Neural cell (in vitro differentiated cells): ENCODE measurements at regions not wholly inside any gene's neighbourhood (a gene's known extent, or its start where the extent isn't known, plus 50 kb on each side); places are given as distances from the start of the nearest gene placed in this dataset.

Source experiments
- H2AFZ ChIP-seq: fragments of 200-600, 300-800 bp; sonication (generic), shearing (Covaris generic); 2 replicates; pipeline ENCODE4 v1.6.0; 2014; ENCODE audit warnings: low read depth, mild to moderate bottlenecking, antibody characterized with exemption, low read length, moderate library complexity
- H3F3A ChIP-seq: fragments of 200-600 bp; shearing (Covaris generic); 2 replicates; pipeline ENCODE4 v1.6.1; 2016; ENCODE audit warnings: mild to moderate bottlenecking, moderate library complexity, mixed read lengths, antibody characterized with exemption, low read length; ENCODE audit not compliant: insufficient read depth, poor library complexity, severe bottlenecking
- H3K27ac ChIP-seq: fragments of 200-600, 300-800 bp; sonication (generic), shearing (Covaris generic); 2 replicates; pipeline ENCODE4 v1.5.1; 2014; ENCODE audit warnings: mild to moderate bottlenecking, low read length, moderate library complexity
- H3K27me3 ChIP-seq: fragments of 300-800, 200-600 bp; sonication (generic), shearing (Covaris generic); 2 replicates; pipeline ENCODE4 v1.6.0; 2014; ENCODE audit warnings: mild to moderate bottlenecking, low read depth, low read length, moderate library complexity; ENCODE audit not compliant: insufficient read depth
- H3K36me3 ChIP-seq: fragments of 300-800, 200-600 bp; sonication (generic), shearing (Covaris generic); 2 replicates; pipeline ENCODE4 v1.5.1; 2014; ENCODE audit warnings: mild to moderate bottlenecking, antibody characterized with exemption, low read length, moderate library complexity; ENCODE audit not compliant: insufficient read depth
- H3K4me2 ChIP-seq: fragments of 300-800, 200-600 bp; sonication (generic), shearing (Covaris generic); 2 replicates; pipeline ENCODE4 v1.6.0; 2014; ENCODE audit warnings: mild to moderate bottlenecking, low read length
- H3K4me3 ChIP-seq: fragments of 300-800, 200-600 bp; sonication (generic), shearing (Covaris generic); 2 replicates; pipeline ENCODE4 v1.5.1; 2014; ENCODE audit warnings: mild to moderate bottlenecking, low read length, moderate library complexity
- H3K79me2 ChIP-seq: fragments of 200-600 bp; shearing (Covaris generic); replicated peaks from 2 replicates; pipeline ENCODE4 v1.6.0; 2014; ENCODE audit warnings: mild to moderate bottlenecking, low read length, moderate library complexity; ENCODE audit not compliant: insufficient read depth
- H3K9ac ChIP-seq: fragments of 300-800, 200-600 bp; sonication (generic), shearing (Covaris generic); 2 replicates; pipeline ENCODE4 v1.6.1; 2016; ENCODE audit warnings: mild to moderate bottlenecking, low read length, mixed read lengths
- H3K9me2 ChIP-seq: fragments of 200-600 bp; shearing (Covaris generic); 2 replicates; pipeline ENCODE4 v1.6.1; 2016; ENCODE audit warnings: mild to moderate bottlenecking, low read length, mixed read lengths; ENCODE audit not compliant: insufficient read depth
- H3K9me3 ChIP-seq: fragments of 200-600, 300-800 bp; sonication (generic), shearing (Covaris generic); 2 replicates; pipeline ENCODE4 v1.6.1; 2016; ENCODE audit warnings: mild to moderate bottlenecking, mixed run types, low read length, moderate library complexity, mixed read lengths
- H4K20me1 ChIP-seq: fragments of 200-600 bp; shearing (Covaris generic); 2 replicates; pipeline ENCODE4 v1.6.1; 2016; ENCODE audit warnings: mild to moderate bottlenecking, mixed run types; ENCODE audit not compliant: insufficient read depth
- EP300 ChIP-seq: fragments of 450-650 bp; conservative IDR thresholded peaks from 2 replicates; pipeline ENCODE4 v1.6.1; 2014; ENCODE audit warnings: antibody characterized with exemption, mild to moderate bottlenecking, moderate library complexity; ENCODE audit not compliant: poor library complexity, severe bottlenecking
- EZH2 ChIP-seq: fragments of 200-600, 300-800 bp; shearing (Covaris generic), sonication (generic); IDR thresholded peaks from 2 replicates; pipeline ENCODE4 v1.6.1; 2014; ENCODE audit warnings: antibody characterized with exemption, low read length, borderline replicate concordance, mild to moderate bottlenecking; ENCODE audit not compliant: insufficient read depth, poor library complexity, severe bottlenecking
- MXI1 ChIP-seq: fragments of 450-650 bp; conservative IDR thresholded peaks from 2 replicates; pipeline ENCODE4 v1.6.1; 2014; ENCODE audit warnings: antibody characterized with exemption, mild to moderate bottlenecking; ENCODE audit not compliant: poor library complexity, severe bottlenecking
- POLR2AphosphoS5 ChIP-seq: IDR thresholded peaks from 2 replicates; pipeline ENCODE4 v1.6.1; 2012
- RAD21 ChIP-seq: fragments of 450-650 bp; conservative IDR thresholded peaks from 2 replicates; pipeline ENCODE4 v1.6.1; 2014; ENCODE audit warnings: antibody characterized with exemption, mild to moderate bottlenecking, moderate library complexity
- SMC3 ChIP-seq: fragments of 450-650 bp; conservative IDR thresholded peaks from 2 replicates; pipeline ENCODE4 v1.6.1; 2014; ENCODE audit warnings: antibody characterized with exemption, mild to moderate bottlenecking, moderate library complexity; ENCODE audit not compliant: poor library complexity
- TAF1 ChIP-seq: IDR thresholded peaks from 2 replicates; pipeline ENCODE4 v1.6.1; 2012; ENCODE audit warnings: low read depth
- TF ChIP-seq, protein P1 (sequence below): IDR thresholded peaks from 2 replicates; pipeline ENCODE4 v1.6.1; 2012; ENCODE audit warnings: borderline replicate concordance
- TF ChIP-seq, protein P2 (sequence below): fragments of 450-650 bp; IDR thresholded peaks from 2 replicates; pipeline ENCODE4 v1.5.1; 2014; ENCODE audit warnings: antibody characterized with exemption, mild to moderate bottlenecking, moderate library complexity; ENCODE audit not compliant: poor library complexity, severe bottlenecking

DNA sequence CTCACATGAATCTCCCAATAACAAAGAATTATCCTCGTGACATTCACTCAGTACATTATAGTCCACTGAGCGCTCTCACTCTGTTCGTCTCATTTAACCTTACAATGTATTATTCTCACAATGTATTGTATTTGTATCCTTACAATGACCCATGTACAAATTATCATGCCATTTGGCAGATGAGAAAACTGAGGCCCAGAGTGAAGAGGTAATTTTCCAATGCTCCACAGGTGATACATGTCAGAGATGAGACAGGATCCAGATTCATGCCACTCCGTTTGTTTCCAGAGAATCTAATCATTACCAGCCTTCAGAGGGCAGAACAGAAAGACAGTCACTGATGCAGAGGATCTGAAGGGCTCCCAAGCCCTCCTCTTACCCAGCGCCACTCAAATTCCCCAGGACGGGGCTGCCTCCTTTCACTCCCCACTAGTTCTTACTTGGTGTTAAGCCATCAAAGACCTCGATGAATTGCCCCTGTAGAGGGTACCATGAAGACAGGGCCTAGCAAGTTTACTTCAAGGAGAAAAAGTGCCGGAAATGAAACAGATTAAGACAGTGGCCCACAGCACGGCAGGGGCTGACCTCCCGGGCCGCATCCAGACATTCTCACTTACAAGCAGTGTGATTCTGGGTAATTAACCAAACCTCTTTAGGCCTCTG is 98.4 kb upstream of the MBOAT2 start:
- no peaks in the 10 kb centered on the region for H4K20me1 ChIP-seq
- no peak overlapping the region for H3K9ac ChIP-seq
- H3K4me3 ChIP-seq: no peak overlapping the region
- H3F3A ChIP-seq: no peaks in the 10 kb centered on the region
- H3K79me2 ChIP-seq: no peaks in the 10 kb centered on the region
- H2AFZ ChIP-seq: no peak overlapping the region
- no peak overlapping the region for H3K4me2 ChIP-seq
- no peaks in the 10 kb centered on the region for H3K27me3 ChIP-seq
- no peaks in the 10 kb centered on the region for H3K36me3 ChIP-seq
- no peaks in the 10 kb centered on the region for H3K9me2 ChIP-seq
- H3K27ac ChIP-seq: no peak overlapping the region
- H3K9me3 ChIP-seq: no peaks in the 10 kb centered on the region
- TF ChIP-seq EZH2: no peak
- TF ChIP-seq TAF1: no peak
- no peak for TF ChIP-seq SMC3
- no peak for TF ChIP-seq RAD21
- TF ChIP-seq MXI1: no peak
- TF ChIP-seq, protein P1, sequence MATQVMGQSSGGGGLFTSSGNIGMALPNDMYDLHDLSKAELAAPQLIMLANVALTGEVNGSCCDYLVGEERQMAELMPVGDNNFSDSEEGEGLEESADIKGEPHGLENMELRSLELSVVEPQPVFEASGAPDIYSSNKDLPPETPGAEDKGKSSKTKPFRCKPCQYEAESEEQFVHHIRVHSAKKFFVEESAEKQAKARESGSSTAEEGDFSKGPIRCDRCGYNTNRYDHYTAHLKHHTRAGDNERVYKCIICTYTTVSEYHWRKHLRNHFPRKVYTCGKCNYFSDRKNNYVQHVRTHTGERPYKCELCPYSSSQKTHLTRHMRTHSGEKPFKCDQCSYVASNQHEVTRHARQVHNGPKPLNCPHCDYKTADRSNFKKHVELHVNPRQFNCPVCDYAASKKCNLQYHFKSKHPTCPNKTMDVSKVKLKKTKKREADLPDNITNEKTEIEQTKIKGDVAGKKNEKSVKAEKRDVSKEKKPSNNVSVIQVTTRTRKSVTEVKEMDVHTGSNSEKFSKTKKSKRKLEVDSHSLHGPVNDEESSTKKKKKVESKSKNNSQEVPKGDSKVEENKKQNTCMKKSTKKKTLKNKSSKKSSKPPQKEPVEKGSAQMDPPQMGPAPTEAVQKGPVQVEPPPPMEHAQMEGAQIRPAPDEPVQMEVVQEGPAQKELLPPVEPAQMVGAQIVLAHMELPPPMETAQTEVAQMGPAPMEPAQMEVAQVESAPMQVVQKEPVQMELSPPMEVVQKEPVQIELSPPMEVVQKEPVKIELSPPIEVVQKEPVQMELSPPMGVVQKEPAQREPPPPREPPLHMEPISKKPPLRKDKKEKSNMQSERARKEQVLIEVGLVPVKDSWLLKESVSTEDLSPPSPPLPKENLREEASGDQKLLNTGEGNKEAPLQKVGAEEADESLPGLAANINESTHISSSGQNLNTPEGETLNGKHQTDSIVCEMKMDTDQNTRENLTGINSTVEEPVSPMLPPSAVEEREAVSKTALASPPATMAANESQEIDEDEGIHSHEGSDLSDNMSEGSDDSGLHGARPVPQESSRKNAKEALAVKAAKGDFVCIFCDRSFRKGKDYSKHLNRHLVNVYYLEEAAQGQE: no peak
- no peak for TF ChIP-seq EP300
- no peak for TF ChIP-seq POLR2AphosphoS5
- TF ChIP-seq, protein P2, sequence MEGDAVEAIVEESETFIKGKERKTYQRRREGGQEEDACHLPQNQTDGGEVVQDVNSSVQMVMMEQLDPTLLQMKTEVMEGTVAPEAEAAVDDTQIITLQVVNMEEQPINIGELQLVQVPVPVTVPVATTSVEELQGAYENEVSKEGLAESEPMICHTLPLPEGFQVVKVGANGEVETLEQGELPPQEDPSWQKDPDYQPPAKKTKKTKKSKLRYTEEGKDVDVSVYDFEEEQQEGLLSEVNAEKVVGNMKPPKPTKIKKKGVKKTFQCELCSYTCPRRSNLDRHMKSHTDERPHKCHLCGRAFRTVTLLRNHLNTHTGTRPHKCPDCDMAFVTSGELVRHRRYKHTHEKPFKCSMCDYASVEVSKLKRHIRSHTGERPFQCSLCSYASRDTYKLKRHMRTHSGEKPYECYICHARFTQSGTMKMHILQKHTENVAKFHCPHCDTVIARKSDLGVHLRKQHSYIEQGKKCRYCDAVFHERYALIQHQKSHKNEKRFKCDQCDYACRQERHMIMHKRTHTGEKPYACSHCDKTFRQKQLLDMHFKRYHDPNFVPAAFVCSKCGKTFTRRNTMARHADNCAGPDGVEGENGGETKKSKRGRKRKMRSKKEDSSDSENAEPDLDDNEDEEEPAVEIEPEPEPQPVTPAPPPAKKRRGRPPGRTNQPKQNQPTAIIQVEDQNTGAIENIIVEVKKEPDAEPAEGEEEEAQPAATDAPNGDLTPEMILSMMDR: no peak

DNA sequence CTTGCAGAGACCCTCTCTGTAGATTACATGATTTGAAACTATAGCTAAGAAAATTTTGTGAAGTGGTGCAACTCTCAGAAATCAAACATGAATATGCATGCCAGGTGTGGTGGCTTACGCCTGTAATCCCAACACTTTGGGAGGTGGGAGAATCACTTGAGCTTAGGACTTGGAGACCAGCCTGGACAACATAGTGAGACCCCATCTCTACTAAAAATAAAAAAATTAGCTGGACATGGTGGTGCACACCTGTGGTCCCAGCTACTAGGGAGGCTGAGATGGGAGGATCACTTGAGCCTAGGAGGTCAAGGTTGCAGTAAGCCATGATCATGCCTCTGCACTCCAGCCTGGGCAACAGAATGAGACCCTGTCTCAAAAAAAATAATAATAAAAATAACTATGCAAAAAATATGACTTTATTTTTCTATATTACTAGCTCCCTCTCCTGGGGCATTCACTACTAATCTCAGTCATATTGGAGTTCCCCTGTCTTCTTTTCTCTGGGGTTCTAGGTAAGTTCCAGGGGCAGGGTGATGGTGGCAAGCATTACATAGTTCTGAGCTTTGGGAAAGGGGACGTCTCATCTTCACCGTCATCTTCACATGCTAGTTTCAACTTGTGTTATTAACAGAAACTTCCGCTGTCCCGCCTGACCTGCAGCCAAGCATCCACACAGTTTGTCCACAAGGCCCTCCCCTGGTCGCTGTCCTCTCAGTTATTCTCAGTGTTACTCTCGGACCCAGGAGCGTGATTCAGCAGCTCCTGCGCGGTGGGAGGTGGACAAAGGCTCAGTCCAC is 96.8 kb upstream of the MBOAT2 start:
- no peaks in the 10 kb centered on the region for H3K79me2 ChIP-seq
- H3K4me2 ChIP-seq: no peak overlapping the region
- no peaks in the 10 kb centered on the region for H3K9me3 ChIP-seq
- H3K36me3 ChIP-seq: no peaks in the 10 kb centered on the region
- H3K27me3 ChIP-seq: no peaks in the 10 kb centered on the region
- H3K4me3 ChIP-seq: no peak overlapping the region
- no peak overlapping the region for H3K9ac ChIP-seq
- TF ChIP-seq EZH2 (no peak), RAD21 (no peak), EP300 (no peak), POLR2AphosphoS5 (no peak), SMC3 (no peak), MXI1 (no peak)
- TF ChIP-seq, protein P2: no peak
- no peaks in the 10 kb centered on the region for H4K20me1 ChIP-seq
- no peaks in the 10 kb centered on the region for H3K9me2 ChIP-seq
- no peak overlapping the region for H2AFZ ChIP-seq
- no peaks in the 10 kb centered on the region for H3F3A ChIP-seq
- H3K27ac ChIP-seq: no peak overlapping the region
